ENCODE measurements at regions not wholly inside any gene's neighbourhood (a gene's known extent, or its start where the extent isn't known, plus 50 kb on each side); places are given as distances from the start of the nearest gene placed in this dataset.

DNA sequence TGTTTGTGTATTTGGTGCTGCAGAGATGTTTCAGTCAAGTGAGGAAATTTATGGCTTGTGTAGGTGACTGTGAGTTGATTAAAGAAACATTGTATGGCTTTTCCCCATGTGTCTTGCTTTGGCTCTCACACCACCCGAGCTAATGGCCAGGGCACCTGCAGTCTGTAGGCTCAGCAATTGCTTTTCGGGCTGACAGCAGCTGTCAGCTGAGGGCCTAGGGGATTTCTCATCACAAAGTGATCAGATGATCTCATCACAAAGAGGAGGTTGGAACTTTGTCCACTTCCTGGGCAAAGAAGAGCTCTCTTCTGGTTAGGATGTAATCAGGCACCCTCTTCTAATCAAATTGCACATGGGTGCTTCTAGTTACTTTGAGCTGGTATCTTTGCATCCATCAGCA lies 632.2 kb downstream of the SLC4A3 start (continued):
- TF ChIP-seq TEAD2 (CRISPR knock-in tag; IDR thresholded peaks at IDR 0.05), result no peak
- TF ChIP-seq RBAK (CRISPR knock-in tag; IDR thresholded peaks at IDR 0.05), result no peak
- TF ChIP-seq HIVEP1 (CRISPR knock-in tag; IDR thresholded peaks at IDR 0.05), result no peak
- TF ChIP-seq RCOR2 (CRISPR knock-in tag; IDR thresholded peaks at IDR 0.05), result no peak
- TF ChIP-seq, protein P1, sequence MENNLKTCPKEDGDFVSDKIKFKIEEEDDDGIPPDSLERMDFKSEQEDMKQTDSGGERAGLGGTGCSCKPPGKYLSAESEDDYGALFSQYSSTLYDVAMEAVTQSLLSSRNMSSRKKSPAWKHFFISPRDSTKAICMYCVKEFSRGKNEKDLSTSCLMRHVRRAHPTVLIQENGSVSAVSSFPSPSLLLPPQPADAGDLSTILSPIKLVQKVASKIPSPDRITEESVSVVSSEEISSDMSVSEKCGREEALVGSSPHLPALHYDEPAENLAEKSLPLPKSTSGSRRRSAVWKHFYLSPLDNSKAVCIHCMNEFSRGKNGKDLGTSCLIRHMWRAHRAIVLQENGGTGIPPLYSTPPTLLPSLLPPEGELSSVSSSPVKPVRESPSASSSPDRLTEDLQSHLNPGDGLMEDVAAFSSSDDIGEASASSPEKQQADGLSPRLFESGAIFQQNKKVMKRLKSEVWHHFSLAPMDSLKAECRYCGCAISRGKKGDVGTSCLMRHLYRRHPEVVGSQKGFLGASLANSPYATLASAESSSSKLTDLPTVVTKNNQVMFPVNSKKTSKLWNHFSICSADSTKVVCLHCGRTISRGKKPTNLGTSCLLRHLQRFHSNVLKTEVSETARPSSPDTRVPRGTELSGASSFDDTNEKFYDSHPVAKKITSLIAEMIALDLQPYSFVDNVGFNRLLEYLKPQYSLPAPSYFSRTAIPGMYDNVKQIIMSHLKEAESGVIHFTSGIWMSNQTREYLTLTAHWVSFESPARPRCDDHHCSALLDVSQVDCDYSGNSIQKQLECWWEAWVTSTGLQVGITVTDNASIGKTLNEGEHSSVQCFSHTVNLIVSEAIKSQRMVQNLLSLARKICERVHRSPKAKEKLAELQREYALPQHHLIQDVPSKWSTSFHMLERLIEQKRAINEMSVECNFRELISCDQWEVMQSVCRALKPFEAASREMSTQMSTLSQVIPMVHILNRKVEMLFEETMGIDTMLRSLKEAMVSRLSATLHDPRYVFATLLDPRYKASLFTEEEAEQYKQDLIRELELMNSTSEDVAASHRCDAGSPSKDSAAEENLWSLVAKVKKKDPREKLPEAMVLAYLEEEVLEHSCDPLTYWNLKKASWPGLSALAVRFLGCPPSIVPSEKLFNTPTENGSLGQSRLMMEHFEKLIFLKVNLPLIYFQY (CRISPR knock-in tag; IDR thresholded peaks at IDR 0.05; ENCODE audit: borderline replicate concordance), result no peak
- no peak for TF ChIP-seq RBFOX2 (IDR thresholded peaks at IDR 0.05; ENCODE audit: low read depth, low read length)
- no peak for TF ChIP-seq ONECUT2 (CRISPR knock-in tag; IDR thresholded peaks at IDR 0.05)
- no peak for TF ChIP-seq JUN (CRISPR knock-in tag; IDR thresholded peaks at IDR 0.05)
- no peak for TF ChIP-seq ZNF639 (CRISPR knock-in tag; conservative IDR thresholded peaks at IDR 0.05)
- TF ChIP-seq SETDB1 (CRISPR knock-in tag; IDR thresholded peaks at IDR 0.05; ENCODE audit: borderline replicate concordance), result no peak

- Histone ChIP-seq H3K9me3 (ENCODE audit: low read length) (no peaks in the 10 kb centered on the region), H3K4me1 (ENCODE audit: insufficient read depth, low read length) (no peaks in the 10 kb centered on the region), H3K27me3 (ENCODE audit: control insufficient read depth in 1 of 2, insufficient read depth in 2 of 2, low read length in 2 of 2) (no peaks in the 10 kb centered on the region; a peak in 1 of 5 replicates), H3K4me2 (ENCODE audit: low read depth, low read length) (no peak overlapping the region), H3K79me2 (ENCODE audit: insufficient read depth, low read length) (no peaks in the 10 kb centered on the region), H3K27ac (ENCODE audit: extremely low read length, insufficient read depth, low read length) (no peak overlapping the region), H4K20me1 (ENCODE audit: insufficient read depth, low read length) (no peaks in the 10 kb centered on the region), H3K9ac (ENCODE audit: insufficient read depth, low read depth, low read length) (no peak overlapping the region), H3K4me3 (replicated peaks in 1 of 3; ENCODE audit: insufficient read depth in 1 of 3, low read depth in 2 of 3, low read length in 3 of 3) (no peak overlapping the region), H3K36me3 (replicated peaks in 1 of 2; ENCODE audit: control insufficient read depth in 1 of 2, insufficient read depth in 2 of 2, low read length in 2 of 2) (no peaks in the 10 kb centered on the region), H2AFZ (ENCODE audit: low read length) (no peak overlapping the region)
- intact Hi-C loops (cut with micrococcal nuclease; ENCODE audit: unreplicated experiment), result no loop called here
- ChIA-PET CTCF (ENCODE audit: low intra/inter-chr PET ratio, low total read pairs) (no interaction called here), POLR2A (no interaction called here)
- no peak for ATAC-seq
- BruUV-seq (replicated peaks), result no TSS peak
- in situ Hi-C loops (cut with HindIII; ENCODE audit: extremely low pct_ligation_motif_present, low pct_unique_long_range_greater_than_20kb), result no loop called here
- DNase-seq (ENCODE audit: low spot score), result no peak
- WGBS (ENCODE audit: low lambda C conversion rate), result 10% methylated on average over 6 of the region's 6 CpGs
- FAIRE-seq, result no peak
- TF ChIP-seq ZKSCAN8 (CRISPR knock-in tag; IDR thresholded peaks at IDR 0.05; ENCODE audit: borderline replicate concordance) (no peak), ERF (CRISPR knock-in tag; IDR thresholded peaks at IDR 0.05) (no peak), NR3C1 (CRISPR knock-in tag; IDR thresholded peaks at IDR 0.05) (no peak), ZNF180 (CRISPR knock-in tag; IDR thresholded peaks at IDR 0.05; ENCODE audit: borderline replicate concordance, low read depth) (no peak), REPIN1 (CRISPR knock-in tag; IDR thresholded peaks at IDR 0.05; ENCODE audit: borderline replicate concordance, low read depth) (no peak), RFXAP (CRISPR knock-in tag; IDR thresholded peaks at IDR 0.05; ENCODE audit: borderline replicate concordance) (no peak), ZNF652 (CRISPR knock-in tag; IDR thresholded peaks at IDR 0.05; ENCODE audit: borderline replicate concordance, low read depth) (no peak), BRCA1 (CRISPR knock-in tag; IDR thresholded peaks at IDR 0.05) (no peak), TAF15 (IDR thresholded peaks at IDR 0.05; ENCODE audit: low read depth, low read length, poor library complexity, severe bottlenecking) (no peak), REXO4 (CRISPR knock-in tag; IDR thresholded peaks at IDR 0.05; ENCODE audit: borderline replicate concordance) (no peak), PAX8 (CRISPR knock-in tag; IDR thresholded peaks at IDR 0.05; ENCODE audit: borderline replicate concordance) (no peak), DR1 (CRISPR knock-in tag; IDR thresholded peaks at IDR 0.05) (no peak), ZBTB42 (CRISPR knock-in tag; IDR thresholded peaks at IDR 0.05) (no peak)
These were observed 635.9 kb downstream of the SLC4A3 start for GRCh38 chr2:220263300-220263699.
